PC-9 (cell line): ENCODE measurements at regions not wholly inside any gene's neighbourhood (a gene's known extent, or its start where the extent isn't known, plus 50 kb on each side); places are given as distances from the start of the nearest gene placed in this dataset.

Experiments
- BruUV-seq: library from RNA; stranded (reverse); fragments of 400-500 nt; replicated peaks from 2 replicates; lab custom pipeline; 2021; lab: Mats Ljungman, UMichigan
- CTCF ChIA-PET: fragments of 300-600 bp; sonication (Branson Sonifier 250); formaldehyde crosslinking; loops from one replicate; lab custom pipeline; 2022; ENCODE audit warnings: antibody characterized with exemption; lab: Charles Lee
- POLR2A ChIA-PET: fragments of 300-600 bp; sonication (Branson Sonifier 250); formaldehyde crosslinking; loops from one replicate; lab custom pipeline; 2022; ENCODE audit warnings: antibody characterized with exemption; ENCODE audit not compliant: unreplicated experiment; lab: Charles Lee
- DNase-seq, 2 experiments: peaks; one replicate each; pipeline versions ENCODE4 v3.0.0 to v3.0.0-alpha.2; 2015 to 2022; ENCODE audit warnings: mixed read lengths in 1 of 2
- H2AFZ ChIP-seq: fragments of 200-600 bp; sonication (generic); 2 replicates; pipeline ENCODE4 v1.8.1; 2017; ENCODE audit warnings: antibody characterized with exemption
- H3F3A ChIP-seq: fragments of 200-600 bp; sonication (generic); 2 replicates; pipeline ENCODE4 v1.8.1; 2017; ENCODE audit warnings: antibody characterized with exemption, mild to moderate bottlenecking, low read depth; ENCODE audit not compliant: insufficient read depth
- H3K27ac ChIP-seq: fragments of 200-600 bp; sonication (generic); 2 replicates; pipeline ENCODE4 v1.6.1; 2016; ENCODE audit warnings: mixed run types
- H3K27me3 ChIP-seq: fragments of 200-600 bp; sonication (generic); 2 replicates; pipeline ENCODE4 v1.6.1; 2016; ENCODE audit warnings: low read depth, mixed run types; ENCODE audit not compliant: insufficient read depth
- H3K36me3 ChIP-seq: fragments of 200-600 bp; sonication (generic); 2 replicates; pipeline ENCODE4 v1.6.1; 2016; ENCODE audit warnings: low read depth, mixed run types
- H3K4me1 ChIP-seq: fragments of 200-600 bp; sonication (generic); replicated peaks from 2 replicates; pipeline ENCODE4 v1.6.1; 2016; ENCODE audit warnings: mixed run types; ENCODE audit not compliant: insufficient read depth
- H3K4me2 ChIP-seq: fragments of 200-600 bp; sonication (generic); 2 replicates; pipeline ENCODE4 v1.6.1; 2017; ENCODE audit warnings: mixed run types
- H3K4me3 ChIP-seq: fragments of 200-600 bp; sonication (generic); 2 replicates; pipeline ENCODE4 v1.6.1; 2016; ENCODE audit warnings: mixed run types
- H3K79me2 ChIP-seq: fragments of 200-600 bp; sonication (generic); 2 replicates; pipeline ENCODE4 v1.6.1; 2017; ENCODE audit warnings: low read depth, mixed run types
- H3K9me2 ChIP-seq: fragments of 200-600 bp; sonication (generic); 2 replicates; pipeline ENCODE4 v1.8.1; 2017; ENCODE audit warnings: mild to moderate bottlenecking; ENCODE audit not compliant: insufficient read depth
- H3K9me3 ChIP-seq: fragments of 200-600 bp; sonication (generic); 2 replicates; pipeline ENCODE4 v1.8.1; 2016; ENCODE audit warnings: low read depth; ENCODE audit not compliant: insufficient read depth
- H4K20me1 ChIP-seq: fragments of 200-600 bp; sonication (generic); 2 replicates; pipeline ENCODE4 v1.8.1; 2017; ENCODE audit not compliant: insufficient read depth
- CTCF ChIP-seq: fragments of 200-600 bp; sonication (generic); conservative IDR thresholded peaks from 2 replicates; pipeline ENCODE4 v1.6.1; 2017; ENCODE audit warnings: mixed run types, antibody characterized with exemption, mild to moderate bottlenecking, moderate library complexity
- EZH2 ChIP-seq: fragments of 200-600 bp; sonication (generic); IDR thresholded peaks from 2 replicates; pipeline ENCODE4 v1.8.0; 2017; ENCODE audit warnings: antibody characterized with exemption, low read depth
- intact Hi-C: fragments of 100-400 bp; cut with micrococcal nuclease; formaldehyde crosslinking; loops from one replicate; pipeline ENCODE4 v1.10.0; 2022; ENCODE audit not compliant: unreplicated experiment

GRCh38 chr13:69315039-69315438 lies 792.6 kb upstream of the ATXN8OS start:
- H4K20me1 ChIP-seq, result no peaks in the 10 kb centered on the region
- no peak overlapping the region for H3K4me3 ChIP-seq
- intact Hi-C loops, result no loop called here
- H3K27ac ChIP-seq, result no peak overlapping the region
- no peak for DNase-seq
- H3F3A ChIP-seq, result no peaks in the 10 kb centered on the region
- ChIA-PET CTCF (no interaction called here), POLR2A (no interaction called here)
- H3K79me2 ChIP-seq, result no peaks in the 10 kb centered on the region
- H3K27me3 ChIP-seq, result no peaks in the 10 kb centered on the region
- no peak for TF ChIP-seq EZH2
- no peak for TF ChIP-seq CTCF
- no peaks in the 10 kb centered on the region for H3K36me3 ChIP-seq
- no peaks in the 10 kb centered on the region for H3K9me2 ChIP-seq
- no peaks in the 10 kb centered on the region for H3K4me1 ChIP-seq
- BruUV-seq, result no TSS peak
- no peaks in the 10 kb centered on the region for H3K9me3 ChIP-seq
- no peak overlapping the region for H3K4me2 ChIP-seq
- H2AFZ ChIP-seq, result no peak overlapping the region

DNA sequence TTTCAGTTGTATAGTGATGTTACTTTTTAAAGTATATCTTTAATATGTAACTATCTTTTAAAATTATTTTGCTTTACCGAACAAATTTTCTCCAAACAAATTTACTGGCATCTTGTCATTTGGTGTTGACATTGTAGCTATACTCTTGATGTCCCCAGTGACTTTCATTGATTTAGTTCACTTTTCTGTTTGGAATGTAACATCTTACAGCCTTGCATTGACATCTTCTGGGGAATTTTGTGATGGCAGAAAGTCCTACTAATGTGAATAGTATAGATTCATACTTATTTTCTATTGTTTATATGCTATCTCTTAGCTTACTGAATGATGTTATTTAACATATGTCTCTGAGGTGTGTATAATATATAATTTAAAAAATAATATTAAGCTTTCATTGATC lies 800.9 kb upstream of the ATXN8OS start:
- Histone ChIP-seq H3K4me2 (no peak overlapping the region), H3K27ac (no peak overlapping the region), H3K4me3 (no peak overlapping the region), H4K20me1 (no peaks in the 10 kb centered on the region), H3F3A (no peaks in the 10 kb centered on the region), H3K79me2 (no peaks in the 10 kb centered on the region), H3K9me2 (no peaks in the 10 kb centered on the region), H2AFZ (no peak overlapping the region), H3K36me3 (no peaks in the 10 kb centered on the region), H3K4me1 (no peaks in the 10 kb centered on the region), H3K9me3 (no peaks in the 10 kb centered on the region), H3K27me3 (no peaks in the 10 kb centered on the region)
- no peak for DNase-seq
- no TSS peak for BruUV-seq
- TF ChIP-seq CTCF, result no peak
- no peak for TF ChIP-seq EZH2
- POLR2A ChIA-PET, result no interaction called here
- intact Hi-C loops, result no loop called here
- CTCF ChIA-PET, result no interaction called here

DNA sequence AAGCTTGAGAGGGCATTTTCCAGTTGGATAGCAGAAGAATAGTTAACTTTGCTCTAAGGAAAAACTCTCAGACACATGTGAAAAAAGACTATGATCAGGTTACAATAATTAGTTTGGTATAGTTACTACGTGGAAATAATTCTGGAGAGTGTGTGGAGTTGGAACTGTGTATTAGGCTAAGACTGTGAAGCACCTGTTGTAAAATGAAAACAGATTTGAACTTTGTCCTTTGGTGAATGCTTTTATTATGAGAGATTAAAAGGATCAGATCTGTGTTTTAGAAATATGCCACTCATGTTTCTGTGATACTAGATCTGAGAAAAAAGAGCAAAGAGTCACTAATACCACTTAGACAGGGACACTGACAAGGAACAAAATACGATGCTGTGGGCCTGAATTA lies 807.5 kb upstream of the ATXN8OS start:
- H3F3A ChIP-seq, result no peaks in the 10 kb centered on the region
- H2AFZ ChIP-seq, result no peak overlapping the region
- no peak overlapping the region for H3K4me2 ChIP-seq
- intact Hi-C loops, result no loop called here
- H4K20me1 ChIP-seq, result no peaks in the 10 kb centered on the region
- ChIA-PET POLR2A (no interaction called here), CTCF (no interaction called here)
- no peaks in the 10 kb centered on the region for H3K79me2 ChIP-seq
- H3K4me3 ChIP-seq, result no peak overlapping the region
- H3K4me1 ChIP-seq, result no peaks in the 10 kb centered on the region; the same call in 1 of the 2 replicates
- no peak for DNase-seq
- no peak overlapping the region for H3K27ac ChIP-seq
- H3K9me2 ChIP-seq, result no peaks in the 10 kb centered on the region
- BruUV-seq, result no TSS peak
- no peaks in the 10 kb centered on the region for H3K36me3 ChIP-seq
- H3K9me3 ChIP-seq, result no peaks in the 10 kb centered on the region
- no peaks in the 10 kb centered on the region for H3K27me3 ChIP-seq
- TF ChIP-seq EZH2, result no peak
- no peak for TF ChIP-seq CTCF
